ENCODE measurements at regions not wholly inside any gene's neighbourhood (a gene's known extent, or its start where the extent isn't known, plus 50 kb on each side); places are given as distances from the start of the nearest gene placed in this dataset.
"Not testable (repeated sequence)": the region's sequence is repeated elsewhere in the genome, so short reads cannot be mapped to it uniquely, and the experiment has no call there.

DNA sequence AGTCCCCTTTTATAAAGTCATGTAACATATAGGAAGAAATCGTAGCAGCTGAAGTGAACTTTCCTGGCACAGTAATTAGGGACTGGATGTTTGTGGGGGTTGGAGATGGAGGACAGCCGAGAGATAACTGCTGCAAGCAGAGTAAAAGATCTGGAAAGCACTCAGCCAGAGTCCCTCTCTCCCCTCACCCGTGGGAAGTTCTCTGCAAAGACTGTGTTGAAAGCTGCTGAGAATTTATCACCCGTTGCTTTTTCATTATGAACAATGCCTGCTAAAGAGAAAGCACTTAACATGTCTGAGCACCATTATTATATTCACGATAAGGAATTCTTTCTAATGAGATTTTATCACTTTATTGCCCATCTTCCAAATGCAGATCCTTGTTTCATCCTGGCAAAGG, 248.8 kb downstream of the SHOX2 start:
- DNase-seq (ENCODE audit: low spot score), result no peak

DNA sequence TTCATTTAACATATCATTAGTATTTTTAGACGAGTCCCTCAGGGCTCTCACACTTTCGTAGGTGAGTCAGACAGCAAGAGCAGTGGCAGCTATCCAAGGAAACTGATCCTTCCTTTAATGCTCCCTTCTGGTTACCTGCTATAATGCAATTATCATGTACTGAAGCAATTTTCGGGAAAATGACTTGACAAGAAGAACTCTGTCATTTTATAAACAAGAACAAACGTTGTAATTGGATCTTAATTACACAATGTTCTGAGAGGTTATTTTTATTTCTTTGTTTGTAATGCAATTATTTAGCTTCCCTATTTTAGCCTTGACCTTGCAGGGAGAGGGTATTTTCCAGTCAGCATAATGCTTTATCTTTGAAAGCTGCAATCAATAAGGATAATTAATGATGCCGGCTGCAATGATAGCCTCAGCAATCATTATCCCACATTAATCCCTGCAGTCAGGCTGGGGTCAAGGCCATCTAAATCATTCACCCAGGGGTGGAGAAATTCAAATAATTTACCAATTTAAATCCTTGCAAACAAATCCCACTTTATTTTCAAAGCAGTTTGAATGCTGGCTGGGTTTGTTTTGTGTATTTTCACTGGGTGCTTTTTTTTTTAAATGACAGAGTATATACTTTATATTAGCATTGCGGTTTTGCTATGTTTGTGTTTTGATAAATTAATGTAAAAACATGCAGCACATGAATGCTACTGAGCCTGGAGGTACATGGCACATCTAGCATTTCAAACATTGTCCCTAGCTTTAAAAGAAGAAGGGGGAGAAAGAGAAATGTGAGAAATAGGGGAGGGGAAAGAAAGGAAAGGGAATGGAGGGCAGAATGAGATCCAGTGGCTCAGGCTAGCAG, 249.9 kb downstream of the SHOX2 start:
- no peak for DNase-seq (ENCODE audit: low spot score)

DNA sequence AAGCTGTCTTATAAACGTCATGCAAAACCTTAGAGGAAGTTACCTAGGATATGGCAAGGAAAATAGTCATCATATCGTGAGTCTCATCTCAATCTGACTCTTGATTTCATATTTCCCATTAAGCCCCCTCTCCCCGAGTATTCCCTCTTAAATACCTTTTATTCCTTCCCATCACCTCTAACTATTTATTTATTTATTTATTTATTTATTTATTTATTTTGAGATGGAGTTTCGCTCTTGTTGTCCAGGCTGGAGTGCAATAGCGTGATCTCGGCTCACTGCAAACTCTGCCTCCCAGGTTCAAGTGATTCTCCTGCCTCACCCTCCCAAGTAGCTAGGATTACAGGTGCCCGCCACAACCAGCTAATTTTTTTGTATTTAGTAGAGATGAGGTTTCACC, 260.4 kb downstream of the SHOX2 start:
- not testable (repeated sequence) for DNase-seq (ENCODE audit: low spot score)

DNA sequence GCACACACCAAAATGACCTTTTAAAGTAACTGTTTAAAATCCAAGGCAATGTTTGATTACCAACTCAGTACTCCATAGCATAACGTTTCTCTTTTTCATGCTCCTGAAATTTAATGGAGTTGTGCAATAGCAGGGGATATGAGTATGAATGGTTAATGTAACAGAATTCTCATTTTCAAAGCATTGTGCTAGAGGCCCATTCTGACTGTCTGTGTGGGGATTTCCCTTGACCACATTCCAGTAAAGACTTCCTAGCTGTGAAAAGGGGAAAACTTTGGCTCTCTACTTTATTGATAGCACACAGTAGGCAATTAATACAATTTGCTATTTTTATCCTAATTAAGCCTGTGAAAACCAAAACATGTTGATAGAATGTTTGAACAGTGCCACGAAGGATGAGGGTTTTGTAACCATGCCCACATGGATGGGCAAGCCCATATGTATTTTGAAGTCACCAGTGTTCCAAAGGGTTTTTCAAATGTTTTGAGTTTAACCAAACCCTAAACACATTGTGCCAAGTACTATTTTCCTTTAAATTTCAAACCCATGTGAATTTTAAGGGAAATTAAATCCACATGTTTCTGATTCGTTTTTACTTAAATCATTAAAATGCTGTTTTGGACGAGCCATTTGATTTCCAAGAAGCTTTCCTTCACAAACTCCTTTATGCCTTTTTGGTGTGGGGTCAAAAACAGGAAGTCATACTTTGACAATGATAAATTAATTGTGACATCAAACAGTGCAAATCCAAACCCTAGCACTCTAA, 261.2 kb downstream of the SHOX2 start:
- no peak for DNase-seq (ENCODE audit: low spot score)

DNA sequence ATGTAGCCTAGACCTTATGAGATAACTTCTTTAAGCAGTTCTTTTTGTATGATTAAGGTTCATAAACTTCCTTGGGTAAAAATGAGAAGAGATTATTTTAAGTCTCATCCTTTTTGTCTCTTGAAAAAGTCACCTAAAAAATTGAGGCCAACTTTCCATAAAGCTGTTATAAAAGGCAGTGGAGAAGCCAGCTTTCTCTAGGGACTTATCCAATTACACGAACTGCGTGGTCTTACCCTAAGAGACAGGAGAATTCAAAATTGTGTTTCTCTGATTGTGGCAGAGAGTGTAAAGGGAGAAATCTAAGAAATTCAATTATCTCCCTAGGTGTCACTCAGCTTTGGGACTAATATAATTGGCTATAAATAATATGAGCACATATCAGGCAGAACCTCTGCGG, 262.0 kb downstream of the SHOX2 start:
- no peak for DNase-seq (ENCODE audit: low spot score)

DNA sequence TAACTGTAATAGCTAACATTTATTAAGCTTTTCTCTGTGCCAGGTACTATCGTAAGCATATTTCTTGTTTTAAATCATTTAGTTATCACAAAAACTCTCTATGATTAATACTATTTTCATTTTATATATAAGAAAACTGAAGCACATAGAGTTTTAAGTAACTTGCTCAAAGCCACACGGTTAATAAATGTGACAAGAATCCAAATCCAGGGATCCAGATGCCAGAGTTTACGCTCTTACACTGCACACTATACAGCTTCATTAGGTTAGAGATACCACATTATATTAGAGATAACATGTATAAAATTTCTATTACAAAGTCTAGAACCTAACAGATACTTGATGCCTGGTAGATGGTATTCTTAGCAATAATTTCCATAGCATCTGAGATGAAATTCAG, 265.2 kb downstream of the SHOX2 start:
- DNase-seq (ENCODE audit: low spot score), result no peak

DNA sequence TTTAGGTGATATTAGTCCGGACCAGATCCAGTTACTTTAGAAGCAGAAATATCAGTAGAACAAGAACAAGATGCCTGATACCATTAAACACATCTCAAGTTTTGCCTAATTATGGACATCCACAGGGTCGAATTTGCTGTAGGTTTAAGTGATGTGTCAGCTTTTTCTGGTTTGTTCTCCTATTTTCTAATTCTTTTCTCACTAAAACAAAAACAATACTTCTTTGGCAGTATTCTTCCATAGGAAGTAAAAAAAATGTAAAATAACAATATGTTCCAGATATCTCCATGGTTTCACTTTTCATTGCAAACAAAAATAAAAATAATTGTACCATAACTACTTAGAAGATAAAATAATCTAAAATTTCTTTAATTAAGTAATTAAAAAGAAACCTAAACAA, 265.7 kb downstream of the SHOX2 start:
- DNase-seq (ENCODE audit: low spot score), result no peak

DNA sequence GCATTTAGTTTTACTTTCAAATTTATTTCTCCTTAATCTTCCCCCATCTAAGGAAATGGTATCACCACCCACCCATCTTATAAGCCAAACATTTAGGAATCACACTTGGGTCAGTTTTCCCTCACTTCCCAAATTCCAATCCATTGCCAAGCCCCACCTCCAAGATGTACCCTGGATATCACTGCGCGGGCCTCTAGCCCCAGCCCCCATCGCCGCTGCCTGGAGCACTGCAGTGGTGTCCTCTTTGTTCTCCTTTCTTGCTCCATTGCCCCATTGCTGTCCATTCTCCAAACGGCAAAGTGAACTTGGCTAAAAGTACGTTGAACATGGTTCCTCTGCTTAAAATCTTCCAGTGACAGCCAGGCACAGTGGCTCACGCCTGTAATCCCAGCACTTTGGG, 267.8 kb downstream of the SHOX2 start:
- no peak for DNase-seq (ENCODE audit: low spot score)

DNA sequence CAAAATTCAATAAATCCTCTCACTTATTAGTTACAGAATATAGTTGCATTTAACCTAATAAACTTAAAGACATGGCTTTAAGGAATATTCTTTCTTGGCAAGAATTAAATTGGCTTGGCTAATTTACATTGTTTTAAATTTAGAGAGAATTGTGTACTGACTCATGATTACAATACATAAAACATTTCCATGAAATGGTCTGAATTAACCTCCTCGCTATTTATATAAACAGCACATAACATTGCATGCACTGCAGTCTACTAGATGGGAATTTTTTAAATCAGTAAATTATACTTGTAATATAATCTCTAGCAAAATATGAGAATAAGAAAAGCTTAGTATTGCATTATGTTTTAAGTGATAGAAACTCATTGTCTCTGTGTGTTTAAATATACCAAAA, 268.9 kb downstream of the SHOX2 start:
- no peak for DNase-seq (ENCODE audit: low spot score)

DNA sequence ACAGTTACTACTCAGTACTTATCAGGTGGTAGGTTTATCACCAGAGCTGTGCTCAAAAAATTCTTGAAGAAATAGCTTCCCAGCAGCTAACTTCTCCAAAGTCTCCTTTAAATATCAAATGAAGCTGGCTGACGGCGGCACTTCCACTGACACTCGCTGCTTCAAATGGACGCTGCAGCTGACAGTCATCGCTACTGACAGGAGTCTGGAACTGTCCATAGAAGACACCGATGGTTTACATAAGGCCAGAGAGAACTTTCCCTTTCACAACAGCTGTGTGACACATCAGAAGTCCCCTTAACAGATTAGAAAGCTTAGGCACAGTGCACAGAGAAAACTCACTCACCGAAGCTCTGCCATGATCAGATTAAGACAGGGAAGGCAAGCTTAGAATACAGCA, 270.2 kb downstream of the SHOX2 start:
- DNase-seq (ENCODE audit: low spot score), result no peak

DNA sequence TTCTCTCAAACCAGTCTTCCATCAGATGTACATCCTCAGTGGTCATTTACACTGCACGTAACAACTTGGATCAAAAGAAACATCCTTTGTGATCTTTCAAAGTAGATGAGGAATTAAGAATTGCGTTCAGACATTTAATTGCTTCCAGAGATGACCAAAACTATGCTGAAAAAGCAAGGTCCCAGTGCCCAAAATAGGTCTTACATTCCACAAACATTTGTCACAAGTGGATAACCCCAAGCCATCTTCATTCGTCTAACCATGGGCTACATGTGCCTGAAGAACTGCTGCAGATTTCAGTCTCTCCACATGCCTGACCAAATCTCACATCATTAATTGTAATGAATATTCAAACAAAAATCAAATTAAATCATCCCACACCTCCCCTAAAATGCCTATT, 273.6 kb downstream of the SHOX2 start:
- DNase-seq (ENCODE audit: low spot score), result no peak

DNA sequence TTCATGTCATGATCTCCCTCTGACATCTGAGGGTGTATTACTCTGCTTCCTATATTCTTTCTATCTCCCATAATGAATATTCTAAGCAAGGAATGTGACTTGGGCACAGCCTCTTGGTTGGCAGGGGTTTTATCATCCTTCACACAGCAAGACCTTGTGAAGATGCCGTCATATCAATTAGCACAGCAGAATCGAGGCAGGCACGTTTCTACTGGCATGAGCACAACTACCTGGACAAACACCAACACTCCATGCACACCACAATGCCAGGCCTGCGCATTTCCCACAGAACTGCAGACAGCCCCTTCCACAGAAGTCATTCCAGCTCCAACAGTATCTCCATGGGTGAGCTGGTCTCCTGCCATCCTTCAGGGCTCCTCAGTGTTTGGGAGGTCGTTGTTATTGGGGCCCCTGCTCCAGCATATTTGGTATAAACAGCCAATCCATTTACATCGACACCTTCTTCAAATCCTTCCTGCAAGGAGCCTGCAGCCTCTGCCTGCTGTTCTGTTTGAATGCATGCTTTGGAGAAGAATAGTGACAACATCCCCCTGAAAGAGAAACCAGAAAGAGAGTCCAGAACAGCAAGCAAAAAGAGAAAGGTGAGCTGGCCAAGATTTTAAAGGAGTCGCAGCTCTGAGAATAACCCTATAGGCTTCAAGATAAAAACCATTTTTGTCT, 275.5 kb downstream of the SHOX2 start:
- no peak for DNase-seq (ENCODE audit: low spot score)

DNA sequence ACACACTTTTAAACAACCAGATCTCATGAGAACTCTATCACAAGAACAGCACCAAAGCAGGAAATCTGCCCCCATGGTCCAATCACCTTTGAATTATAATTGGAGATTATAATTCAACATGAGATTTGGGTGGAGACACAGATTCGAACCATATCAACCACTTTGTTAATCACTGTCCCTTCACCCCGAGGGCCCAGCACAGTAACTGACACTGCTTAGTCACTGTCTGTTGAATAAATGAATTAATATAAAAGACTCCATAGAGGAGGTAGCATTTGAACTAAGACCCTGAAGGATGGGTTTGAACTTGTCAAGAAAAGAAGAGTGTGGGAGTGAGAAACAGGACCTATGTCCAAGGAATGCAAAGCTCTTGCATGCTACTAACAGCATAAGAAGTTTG, 276.4 kb downstream of the SHOX2 start:
- no peak for DNase-seq (ENCODE audit: low spot score)

DNA sequence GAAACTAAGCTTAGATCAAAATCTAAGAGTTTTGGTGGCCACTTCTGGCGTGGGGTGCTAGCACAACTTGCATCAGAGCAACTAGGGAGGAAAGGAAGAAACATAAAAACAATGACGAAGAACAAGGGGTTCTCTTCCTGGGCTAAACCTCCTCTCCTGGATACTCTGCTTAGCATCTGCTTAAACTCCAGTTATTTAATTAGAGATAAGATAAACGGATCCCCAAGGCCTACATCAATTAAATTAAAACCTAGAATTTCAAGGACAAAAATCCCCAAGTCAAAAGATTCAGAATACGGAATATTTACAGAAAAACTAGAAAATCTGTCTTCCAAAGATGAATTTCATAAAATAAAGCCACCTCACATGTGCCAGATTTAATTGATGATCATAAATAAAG, 281.9 kb downstream of the SHOX2 start:
- no peak for DNase-seq (ENCODE audit: low spot score)

DNA sequence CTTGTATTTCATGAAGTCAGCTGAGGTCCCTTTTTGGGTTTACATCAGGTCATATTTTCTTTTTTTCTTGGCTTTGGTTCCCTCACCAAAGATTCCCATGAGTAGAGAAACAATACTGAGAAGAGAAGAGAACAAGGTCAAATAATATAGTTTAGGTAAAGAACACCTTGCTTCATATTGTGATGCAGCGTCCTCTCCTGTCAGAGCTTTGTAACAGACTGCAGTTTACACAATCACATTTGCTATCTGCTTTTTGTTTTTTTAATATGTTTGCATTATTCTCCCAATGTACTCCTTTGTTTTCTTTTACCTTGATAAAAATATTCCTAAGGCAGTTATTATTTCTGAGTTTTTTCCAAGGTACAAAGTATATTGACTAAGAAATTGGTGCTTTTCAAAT, 283.2 kb downstream of the SHOX2 start:
- DNase-seq (ENCODE audit: low spot score), result no peak

DNA sequence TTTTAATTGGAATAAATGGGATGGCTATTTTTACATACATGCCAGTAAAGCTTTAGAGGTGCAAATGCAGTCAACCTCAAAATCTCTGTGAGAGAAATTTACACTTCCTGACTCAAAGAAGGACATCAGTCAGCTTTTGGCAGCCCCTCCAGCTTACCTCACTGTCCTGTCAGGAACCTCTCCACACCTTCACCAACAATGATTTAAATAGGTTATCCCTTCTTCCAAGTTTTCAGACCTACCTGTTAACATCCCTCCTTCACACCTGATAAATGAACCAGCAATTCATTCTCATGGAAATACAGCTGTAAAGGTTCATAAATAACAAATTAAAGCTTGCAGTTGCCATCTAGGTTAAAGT, 286.1 kb downstream of the SHOX2 start:
- no peak for DNase-seq (ENCODE audit: low spot score)

DNA sequence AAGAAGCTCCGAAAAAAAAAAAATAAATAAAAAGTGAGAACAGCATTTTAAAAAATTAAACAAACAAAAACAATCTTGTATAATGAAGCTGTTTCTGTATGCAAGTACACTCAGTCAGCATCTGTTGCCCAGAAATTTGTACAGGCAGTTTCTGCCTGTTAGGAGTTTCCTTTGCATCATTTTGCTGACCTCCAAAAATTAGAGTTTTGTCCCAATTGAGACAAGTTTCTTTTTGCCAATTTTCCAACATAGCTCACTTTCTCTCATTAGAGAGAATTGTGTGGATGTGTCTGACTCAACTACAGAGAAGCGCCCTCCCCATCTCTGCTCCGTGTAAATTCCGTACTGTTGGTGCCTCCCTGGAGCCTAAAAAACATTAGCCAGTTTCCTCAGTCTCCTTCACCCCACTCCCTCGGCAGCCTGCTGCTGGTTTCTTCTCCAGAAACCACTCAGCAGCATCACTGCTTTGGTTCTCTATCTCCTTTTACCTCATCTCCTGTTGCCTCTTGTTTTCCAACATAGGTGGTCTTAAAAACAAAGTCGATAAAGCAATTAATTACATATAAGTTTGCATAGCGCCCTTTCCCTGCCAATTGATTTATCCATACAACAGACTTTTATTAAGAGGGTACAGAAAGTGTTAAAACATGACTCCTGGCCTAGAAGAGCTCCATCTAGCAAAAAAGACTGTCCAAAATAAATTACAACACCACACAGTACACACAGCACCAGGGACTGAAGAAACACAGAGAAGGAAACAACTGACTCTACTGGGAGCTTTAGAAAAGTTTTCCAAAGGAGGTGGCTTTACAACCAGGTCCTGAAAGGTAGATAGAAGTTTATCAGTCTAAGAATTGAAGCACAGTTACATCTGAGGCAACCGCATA, 286.7 kb downstream of the SHOX2 start:
- no peak for DNase-seq (ENCODE audit: low spot score)

DNA sequence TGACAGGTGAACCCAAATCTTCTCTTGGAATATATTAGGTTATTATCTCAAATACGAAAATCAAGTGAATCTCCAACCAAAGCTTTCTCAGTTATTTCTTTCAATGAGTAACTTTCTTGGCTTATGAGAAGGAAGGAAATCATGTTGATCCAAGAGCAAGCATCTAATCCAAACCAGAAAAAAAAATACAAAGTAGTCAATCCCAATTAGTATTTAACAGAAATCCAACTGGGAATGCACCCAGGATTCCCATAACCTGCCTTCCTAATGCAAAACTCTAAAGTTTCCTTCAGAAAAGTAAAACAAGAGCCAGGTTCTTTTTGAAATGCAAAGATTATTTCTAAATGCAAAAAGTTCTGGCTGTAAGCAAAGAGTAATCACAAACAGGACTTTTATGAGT, 289.3 kb downstream of the SHOX2 start:
- no peak for DNase-seq (ENCODE audit: low spot score)

DNA sequence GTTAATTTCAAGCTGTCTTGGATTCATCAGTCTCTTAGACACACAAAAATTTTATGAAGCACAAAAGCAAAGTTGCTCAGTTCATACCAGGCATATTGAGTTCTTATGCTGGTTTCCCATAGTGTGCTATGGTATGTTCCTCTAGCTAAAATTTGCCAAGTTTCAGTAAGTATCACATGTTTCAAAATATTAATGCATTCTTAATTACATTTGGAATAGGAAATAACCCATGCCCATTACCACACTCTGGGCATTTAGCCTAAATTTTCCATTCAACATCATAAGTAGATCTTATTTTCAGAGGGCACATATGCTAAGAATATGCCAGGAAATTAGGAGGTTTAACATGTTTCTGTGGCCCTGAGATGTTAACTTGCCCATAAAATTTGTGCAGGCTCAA, 289.9 kb downstream of the SHOX2 start:
- no peak for DNase-seq (ENCODE audit: low spot score)

DNA sequence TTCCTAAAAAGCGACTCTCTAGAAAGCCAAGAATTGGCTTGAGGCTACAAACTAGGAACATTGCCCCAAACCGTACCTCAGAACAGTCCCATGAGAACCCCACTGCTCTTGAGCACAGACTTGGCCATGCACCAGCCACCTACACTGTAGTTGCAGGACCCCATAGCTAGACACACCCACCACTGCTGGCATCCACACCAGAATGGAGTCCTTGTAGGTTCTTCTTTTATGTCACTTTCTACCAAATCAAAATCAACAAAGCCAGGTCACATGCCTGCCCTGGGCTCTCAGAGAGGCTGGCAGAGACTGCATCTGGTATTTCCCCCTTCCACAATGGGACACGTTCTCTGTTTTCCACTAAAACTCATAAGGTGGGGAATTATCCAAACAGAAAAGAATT, 290.5 kb downstream of the SHOX2 start:
- DNase-seq (ENCODE audit: low spot score), result no peak

DNA sequence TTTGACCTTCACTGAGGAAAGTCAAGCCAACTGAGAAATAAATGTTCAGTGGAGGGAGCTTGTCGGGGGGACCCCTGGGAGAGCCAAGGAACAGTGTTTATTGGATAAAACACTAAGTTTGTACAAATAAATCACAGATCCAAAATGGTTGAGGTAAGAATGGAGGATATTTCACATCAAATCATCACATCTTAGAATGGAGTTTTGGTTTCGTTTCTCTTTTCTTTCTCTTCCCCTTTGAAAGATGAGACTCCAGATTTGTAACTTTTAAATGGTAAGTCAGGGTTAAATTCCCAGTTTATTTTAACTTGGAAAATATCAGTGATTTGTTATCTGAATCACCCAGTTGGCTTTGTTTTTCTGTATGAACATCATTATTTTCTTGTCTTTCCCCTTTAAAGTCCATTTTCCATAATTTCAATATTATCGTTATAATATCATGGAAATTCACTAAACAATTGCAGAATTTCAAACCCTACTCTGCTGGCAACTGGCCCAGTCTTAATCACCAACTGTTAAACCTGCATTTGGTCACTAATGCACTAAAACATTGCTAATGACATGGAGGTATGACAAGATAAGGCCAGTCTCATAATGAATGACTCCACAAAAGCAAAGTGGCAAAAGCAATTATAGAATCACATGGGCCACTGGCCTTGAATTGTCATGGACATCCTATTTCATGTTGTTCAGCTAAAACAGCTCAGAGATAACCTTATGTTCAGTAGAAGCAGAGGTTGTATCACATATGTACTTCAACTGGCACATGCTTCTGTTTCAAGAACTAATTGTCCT, 295.1 kb downstream of the SHOX2 start:
- DNase-seq (ENCODE audit: low spot score), result no peak

Data from COLO829 (cell line).